ENCODE measurements at regions not wholly inside any gene's neighbourhood (a gene's known extent, or its start where the extent isn't known, plus 50 kb on each side); places are given as distances from the start of the nearest gene placed in this dataset.
"Not testable (repeated sequence)": the region's sequence is repeated elsewhere in the genome, so short reads cannot be mapped to it uniquely, and the experiment has no call there.

- DNase-seq: no peak
Observed at GRCh38 chr13:65936249-65936648, 1293.9 kb downstream of the PCDH9 start.

GRCh38 chr13:65932587-65933239 lies 1297.4 kb downstream of the PCDH9 start:
- no peak for DNase-seq

- DNase-seq: no peak
Observed at GRCh38 chr13:65932013-65932412, 1298.1 kb downstream of the PCDH9 start.

GRCh38 chr13:65929436-65929835 lies 1300.7 kb downstream of the PCDH9 start:
- no peak for DNase-seq

GRCh38 chr13:65926750-65927171 lies 1303.4 kb downstream of the PCDH9 start:
- no peak for DNase-seq

GRCh38 chr13:65922846-65923245 lies 1307.3 kb downstream of the PCDH9 start:
- DNase-seq: not testable (repeated sequence)

- DNase-seq: no peak
Observed at GRCh38 chr13:65921933-65922332, 1308.2 kb downstream of the PCDH9 start.

- DNase-seq: no peak
Observed at GRCh38 chr13:65917731-65918130, 1312.4 kb downstream of the PCDH9 start.

- DNase-seq: peak; percentile 27
Observed at GRCh38 chr13:65915195-65915594, 1314.9 kb downstream of the PCDH9 start.

- no peak for DNase-seq
Observed at GRCh38 chr13:65914716-65915115, 1315.4 kb downstream of the PCDH9 start.

GRCh38 chr13:65913173-65913572 lies 1317.0 kb downstream of the PCDH9 start:
- DNase-seq: no peak

GRCh38 chr13:65912516-65912915 lies 1317.6 kb downstream of the PCDH9 start:
- DNase-seq: no peak

GRCh38 chr13:65911546-65912193 lies 1318.5 kb downstream of the PCDH9 start:
- DNase-seq: no peak

- DNase-seq: no peak
Observed at GRCh38 chr13:65909501-65909900, 1320.6 kb downstream of the PCDH9 start.

GRCh38 chr13:65907666-65908525 lies 1322.2 kb downstream of the PCDH9 start:
- DNase-seq: no peak

- no peak for DNase-seq
Observed at GRCh38 chr13:65901723-65902122, 1328.4 kb downstream of the PCDH9 start.

- no peak for DNase-seq
Observed at GRCh38 chr13:65894049-65894448, 1336.1 kb downstream of the PCDH9 start.

GRCh38 chr13:65892859-65893258 lies 1337.3 kb downstream of the PCDH9 start:
- DNase-seq: no peak

GRCh38 chr13:65889368-65889767 lies 1340.8 kb downstream of the PCDH9 start:
- DNase-seq: no peak

- no peak for DNase-seq
Observed at GRCh38 chr13:65882810-65883209, 1347.3 kb downstream of the PCDH9 start.

GRCh38 chr13:65881561-65882155 lies 1348.5 kb downstream of the PCDH9 start:
- DNase-seq: no peak

- DNase-seq: no peak
Observed at GRCh38 chr13:65875031-65875430, 1355.1 kb downstream of the PCDH9 start.

GRCh38 chr13:65872448-65872847 lies 1357.7 kb downstream of the PCDH9 start:
- no peak for DNase-seq

Measured in DMS153 (cell line).